HL-60 (cell line): ENCODE measurements at regions not wholly inside any gene's neighbourhood (a gene's known extent, or its start where the extent isn't known, plus 50 kb on each side); places are given as distances from the start of the nearest gene placed in this dataset.

Experiments used
- CTCF ChIP-seq: IDR thresholded peaks from one replicate; pipeline ENCODE4 v1.5.1; 2011; ENCODE audit warnings: low read length, control low read depth, inconsistent platforms; ENCODE audit not compliant: insufficient read depth
- POLR2AphosphoS5 ChIP-seq: IDR thresholded peaks from 2 replicates; pipeline ENCODE4 v1.6.1; 2012; ENCODE audit warnings: low read depth

GRCh38 chr13:50374517-50374916, 359.3 kb downstream of the KCNRG start:
- TF ChIP-seq CTCF (no peak), POLR2AphosphoS5 (no peak)
